Lung (tissue), 11 donors: ENCODE measurements at regions not wholly inside any gene's neighbourhood (a gene's known extent, or its start where the extent isn't known, plus 50 kb on each side); places are given as distances from the start of the nearest gene placed in this dataset.

Experiments
- ATAC-seq: fragments of 200-7000 bp; cut with Tn5 transposase; one replicate; pipeline ENCODE4 v1.9.1; 2020; ENCODE audit warnings: moderate number of reproducible peaks; ENCODE audit not compliant: insufficient read depth, low FRiP score
- DNase-seq, 3 donors: peaks; one replicate each; pipeline ENCODE4 v3.0.0-alpha.2; 2013 to 2017
- H3K27ac ChIP-seq, 2 donors: one replicate each; pipeline ENCODE4 v1.5.1; 2013; ENCODE audit warnings: mild to moderate bottlenecking in 2 of 2, moderate library complexity in 2 of 2, control low read depth in 1 of 2, inconsistent platforms in 1 of 2, low read depth in 1 of 2, low read length in 1 of 2
- H3K27me3 ChIP-seq, 3 donors: one replicate each; pipeline ENCODE4 v1.5.1; 2013; ENCODE audit warnings: low read length in 2 of 3; ENCODE audit not compliant: control insufficient read depth in 3 of 3, insufficient read depth in 3 of 3
- H3K36me3 ChIP-seq, 4 donors: one replicate each; pipeline ENCODE4 v1.5.1; 2013; ENCODE audit warnings: low read length in 4 of 4, mild to moderate bottlenecking in 1 of 4, moderate library complexity in 1 of 4; ENCODE audit not compliant: control insufficient read depth in 4 of 4, insufficient read depth in 4 of 4
- H3K4me1 ChIP-seq, 5 donors: one replicate each; pipeline ENCODE4 v1.5.1; 2013; ENCODE audit warnings: low read length in 5 of 5, mild to moderate bottlenecking in 2 of 5, moderate library complexity in 1 of 5; ENCODE audit not compliant: control insufficient read depth in 5 of 5, insufficient read depth in 5 of 5
- H3K4me3 ChIP-seq: one replicate; pipeline ENCODE4 v1.5.1; 2013; ENCODE audit warnings: mild to moderate bottlenecking, control low read depth, moderate library complexity
- H3K9ac ChIP-seq, 2 donors: one replicate each; pipeline ENCODE4 v1.5.1; 2013; ENCODE audit warnings: low read length in 2 of 2, control low read depth in 1 of 2; ENCODE audit not compliant: insufficient read depth in 1 of 2
- H3K9me3 ChIP-seq, 4 donors: one replicate each; pipeline ENCODE4 v1.5.1; 2013; ENCODE audit warnings: low read length in 3 of 4, mild to moderate bottlenecking in 1 of 4, moderate library complexity in 1 of 4; ENCODE audit not compliant: control insufficient read depth in 4 of 4, insufficient read depth in 3 of 4
- WGBS, 2 donors: extraction: QIAGEN DNeasy Blood & Tissue Kit; methylation state at CpG; one replicate each; pipeline ENCODE4 v1.1.7; 2013; 5-methylcytosine and 5-hydroxymethylcytosine counted together
- TF ChIP-seq, protein P1 (sequence below): IDR thresholded peaks from 2 replicates; pipeline ENCODE4 v1.5.1; 2012; ENCODE audit warnings: mild to moderate bottlenecking; ENCODE audit errors: control extremely low read depth, extremely low read depth
- donor health status: control.
- donor health status: control.
- donor health status: Bipolar disorder and iron deficiency.
- donor health status: healthy.
- donor health status: DM: yes; HTN: yes; CAD: no.

DNA sequence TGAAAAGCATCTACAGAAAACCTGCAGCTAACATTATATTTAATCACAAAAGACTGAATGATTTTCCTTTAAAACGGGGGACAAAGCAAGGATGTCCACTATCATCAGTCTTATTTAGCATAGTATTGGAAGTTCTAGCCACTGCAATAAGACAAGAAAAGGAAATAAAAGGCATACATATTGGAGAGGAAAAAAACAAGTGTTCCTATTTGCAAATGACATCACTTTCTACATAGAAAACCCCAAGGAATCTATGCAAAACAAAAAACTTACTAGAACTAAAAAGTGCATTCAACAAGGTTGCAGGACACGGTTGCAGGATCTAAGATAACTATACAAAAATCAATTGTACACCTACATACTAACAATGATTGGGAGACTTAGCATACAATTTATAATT is 101.6 kb upstream of the MEF2A start:
- no peak overlapping the region for H3K9ac ChIP-seq
- H3K27ac ChIP-seq = no peak overlapping the region
- H3K27me3 ChIP-seq = no peaks in the 10 kb centered on the region
- H3K36me3 ChIP-seq = no peaks in the 10 kb centered on the region
- 94 to 99% methylated on average over 2 of the region's 2 CpGs for WGBS, 2 donors
- TF ChIP-seq, protein P1, sequence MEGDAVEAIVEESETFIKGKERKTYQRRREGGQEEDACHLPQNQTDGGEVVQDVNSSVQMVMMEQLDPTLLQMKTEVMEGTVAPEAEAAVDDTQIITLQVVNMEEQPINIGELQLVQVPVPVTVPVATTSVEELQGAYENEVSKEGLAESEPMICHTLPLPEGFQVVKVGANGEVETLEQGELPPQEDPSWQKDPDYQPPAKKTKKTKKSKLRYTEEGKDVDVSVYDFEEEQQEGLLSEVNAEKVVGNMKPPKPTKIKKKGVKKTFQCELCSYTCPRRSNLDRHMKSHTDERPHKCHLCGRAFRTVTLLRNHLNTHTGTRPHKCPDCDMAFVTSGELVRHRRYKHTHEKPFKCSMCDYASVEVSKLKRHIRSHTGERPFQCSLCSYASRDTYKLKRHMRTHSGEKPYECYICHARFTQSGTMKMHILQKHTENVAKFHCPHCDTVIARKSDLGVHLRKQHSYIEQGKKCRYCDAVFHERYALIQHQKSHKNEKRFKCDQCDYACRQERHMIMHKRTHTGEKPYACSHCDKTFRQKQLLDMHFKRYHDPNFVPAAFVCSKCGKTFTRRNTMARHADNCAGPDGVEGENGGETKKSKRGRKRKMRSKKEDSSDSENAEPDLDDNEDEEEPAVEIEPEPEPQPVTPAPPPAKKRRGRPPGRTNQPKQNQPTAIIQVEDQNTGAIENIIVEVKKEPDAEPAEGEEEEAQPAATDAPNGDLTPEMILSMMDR = no peak
- H3K9me3 ChIP-seq = peaks cover 0 to 3% (median 2%) of the 10 kb centered on the region in 4 donors
- ATAC-seq (no peak), DNase-seq (no peak)
- H3K4me3 ChIP-seq = no peak overlapping the region
- H3K4me1 ChIP-seq = no peaks in the 10 kb centered on the region

DNA sequence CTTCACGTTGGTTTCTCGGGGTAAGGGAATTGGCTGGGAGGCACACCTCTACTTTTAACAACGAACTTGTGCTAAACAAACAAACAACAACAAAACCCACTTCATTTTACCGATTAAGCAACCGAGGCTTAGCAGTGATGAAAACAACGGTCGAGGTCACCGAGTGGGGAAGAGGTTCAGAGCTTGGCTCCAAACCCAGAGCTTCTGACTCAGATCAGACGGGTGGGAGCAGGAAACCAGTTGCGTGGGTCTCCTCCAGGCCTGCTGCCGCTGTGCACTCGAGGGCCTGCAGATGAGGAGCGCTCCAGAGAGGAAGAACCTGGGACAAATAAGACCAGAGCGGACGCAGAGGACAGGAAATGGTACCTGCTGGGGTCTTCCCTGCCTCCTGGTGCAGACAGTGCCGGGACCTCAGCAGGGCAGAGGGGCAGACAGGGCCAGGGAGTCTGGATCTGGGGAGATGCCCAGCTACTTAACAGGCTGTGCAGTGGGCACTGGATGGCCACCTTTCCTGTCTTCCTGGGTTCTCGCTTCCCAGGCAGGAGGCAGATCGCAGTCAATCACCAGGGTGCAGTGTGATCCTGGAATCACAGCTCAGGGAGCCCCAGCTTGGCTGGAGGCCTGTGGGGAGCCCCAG is 99.0 kb upstream of the MEF2A start:
- no peak overlapping the region for H3K9ac ChIP-seq
- H3K4me3 ChIP-seq = no peak overlapping the region
- 79 to 82% methylated on average over 18 of the region's 18 CpGs for WGBS, 2 donors
- no peaks in the 10 kb centered on the region for H3K4me1 ChIP-seq
- ATAC-seq (no peak), DNase-seq (no peak)
- no peaks in the 10 kb centered on the region for H3K36me3 ChIP-seq
- peak overlapping the region in 1 of 2 donors; percentile 7 for H3K27ac ChIP-seq
- TF ChIP-seq, protein P1 = no peak
- peaks cover 0 to 3% (median 1%) of the 10 kb centered on the region in 4 donors for H3K9me3 ChIP-seq
- H3K27me3 ChIP-seq = no peaks in the 10 kb centered on the region

DNA sequence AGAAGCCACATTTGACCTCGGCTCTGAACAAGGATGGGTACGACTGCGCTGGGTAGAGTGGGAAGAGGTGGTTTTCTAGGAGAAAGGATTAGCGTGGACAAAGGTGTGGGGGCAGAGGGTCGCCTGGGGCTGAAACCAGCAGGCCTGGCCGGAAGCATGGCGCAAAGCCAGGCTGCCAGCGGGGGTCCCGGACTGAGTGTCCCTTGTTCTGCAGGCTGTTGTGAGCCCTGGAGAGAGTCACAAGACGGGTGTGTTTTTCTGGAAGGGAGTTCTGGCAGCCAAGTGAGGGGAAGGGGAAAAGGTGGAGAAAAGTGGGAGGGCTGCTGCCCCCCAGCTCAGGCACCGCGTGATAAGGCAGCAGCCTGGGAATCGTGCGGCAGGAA is 98.5 kb upstream of the MEF2A start:
- Histone ChIP-seq H3K4me1 (no peaks in the 10 kb centered on the region), H3K9me3 (peaks cover 0 to 3% (median 1%) of the 10 kb centered on the region in 4 donors), H3K9ac (no peak overlapping the region), H3K27ac (no peak overlapping the region), H3K4me3 (no peak overlapping the region), H3K27me3 (no peaks in the 10 kb centered on the region), H3K36me3 (no peaks in the 10 kb centered on the region)
- DNase-seq = no peak
- TF ChIP-seq, protein P1 = no peak
- WGBS, 2 donors = 94 to 96% methylated on average over 14 of the region's 14 CpGs
- no peak for ATAC-seq
